ENCODE measurements at regions not wholly inside any gene's neighbourhood (a gene's known extent, or its start where the extent isn't known, plus 50 kb on each side); places are given as distances from the start of the nearest gene placed in this dataset.

DNA sequence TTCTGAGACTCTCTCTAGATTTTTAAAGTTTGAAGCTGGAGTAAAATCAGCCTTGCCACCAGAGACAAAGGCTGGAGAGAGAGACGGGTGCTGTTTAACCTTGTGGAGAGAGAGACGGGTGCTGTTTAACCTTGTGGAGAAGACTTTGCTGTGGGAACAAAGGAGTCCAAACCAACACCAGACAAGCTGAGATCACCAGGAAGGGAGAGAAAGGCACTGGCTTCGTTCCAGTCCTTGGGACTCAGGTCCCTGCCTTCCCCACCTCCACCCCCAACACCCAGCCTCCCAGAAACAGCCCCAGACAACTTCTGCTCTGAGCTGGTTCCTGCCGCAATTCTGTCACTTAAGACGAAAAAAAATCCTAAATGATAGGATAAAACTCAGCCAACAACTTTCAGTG, 1389.3 kb downstream of the AACS start:
- DNase-seq (ENCODE audit: low read depth), result no peak

GRCh38 chr12:126457776-126458175, 1392.5 kb downstream of the AACS start:
- DNase-seq (ENCODE audit: low read depth), result no peak

GRCh38 chr12:126464153-126464552, 1398.9 kb downstream of the AACS start:
- no peak for DNase-seq (ENCODE audit: low read depth)

DNA sequence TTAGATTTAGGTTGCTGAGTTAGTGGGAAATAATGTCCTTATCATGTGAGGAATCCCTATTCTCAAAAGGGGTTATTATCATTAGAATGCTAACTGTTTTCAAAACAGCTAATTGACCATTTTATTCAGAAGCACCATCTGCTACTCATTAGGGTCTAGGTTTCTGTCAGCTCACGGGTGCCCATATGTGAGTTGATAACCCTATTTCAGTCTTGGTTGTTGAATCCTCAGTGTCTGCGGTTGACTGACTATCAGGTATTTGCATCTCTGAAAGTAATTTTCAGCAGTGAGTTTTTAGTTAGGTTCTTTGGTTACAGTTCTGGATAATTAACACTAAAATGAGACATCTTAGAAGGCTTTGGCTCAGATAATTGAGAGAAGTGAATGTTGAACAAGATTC, 1404.0 kb downstream of the AACS start:
- no peak for DNase-seq (ENCODE audit: low read depth)

- no peak for DNase-seq (ENCODE audit: low read depth)
Observed at GRCh38 chr12:126474703-126475102, 1409.5 kb downstream of the AACS start.

DNA sequence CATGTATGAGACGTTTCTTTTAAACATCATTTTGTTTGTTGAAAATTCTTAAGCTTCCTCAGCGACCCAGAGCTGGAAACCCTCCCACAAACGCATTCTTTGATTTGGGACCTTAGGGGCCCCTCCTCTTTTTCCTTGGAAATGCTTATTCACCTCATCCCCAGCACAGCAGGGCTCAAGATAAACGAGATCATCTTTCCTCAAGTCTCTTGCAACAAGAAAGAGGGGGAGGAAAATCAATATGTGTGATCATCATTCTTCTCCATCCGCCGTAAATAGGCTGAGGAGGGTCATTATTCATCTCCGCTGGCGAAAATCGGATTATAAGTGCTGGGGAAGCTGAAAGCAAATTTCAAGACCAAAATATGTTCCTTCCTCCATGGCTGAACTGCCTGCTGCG, 1415.2 kb downstream of the AACS start:
- DNase-seq (ENCODE audit: low read depth), result no peak

GRCh38 chr12:126481688-126482087, 1416.5 kb downstream of the AACS start:
- DNase-seq (ENCODE audit: low read depth), result no peak

DNA sequence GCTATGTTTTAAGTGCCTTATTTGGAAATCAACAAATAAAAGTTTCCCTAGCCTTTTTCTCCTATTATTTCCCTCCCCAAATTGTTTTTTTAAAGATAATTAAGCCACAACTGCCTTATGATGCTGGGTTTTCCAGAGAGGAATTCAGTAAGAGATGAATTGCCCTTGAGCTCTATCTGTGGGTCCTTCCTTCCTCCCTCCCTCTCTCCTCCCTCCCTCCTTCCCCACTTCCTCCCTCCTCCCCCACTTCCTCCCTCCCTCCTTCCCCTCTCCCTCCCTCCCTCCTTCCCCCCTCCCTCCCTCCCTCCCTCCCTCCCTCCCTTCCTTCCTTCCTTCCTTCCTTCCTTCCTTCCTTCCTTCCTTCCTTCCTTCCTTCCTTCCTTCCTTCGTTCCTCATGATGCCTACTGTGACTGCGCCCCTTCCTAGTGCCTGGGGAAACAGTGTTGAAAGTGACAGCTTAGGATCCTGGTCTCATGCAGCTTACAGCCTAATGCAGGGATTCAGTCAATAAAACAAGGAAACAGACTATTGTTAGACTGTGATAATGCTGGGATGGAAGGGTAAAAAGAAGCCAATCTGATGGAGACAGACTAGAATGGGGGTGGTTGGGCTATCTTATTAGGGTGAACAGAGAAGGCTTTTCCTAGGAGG, 1417.1 kb downstream of the AACS start:
- DNase-seq (ENCODE audit: low read depth), result no peak

DNA sequence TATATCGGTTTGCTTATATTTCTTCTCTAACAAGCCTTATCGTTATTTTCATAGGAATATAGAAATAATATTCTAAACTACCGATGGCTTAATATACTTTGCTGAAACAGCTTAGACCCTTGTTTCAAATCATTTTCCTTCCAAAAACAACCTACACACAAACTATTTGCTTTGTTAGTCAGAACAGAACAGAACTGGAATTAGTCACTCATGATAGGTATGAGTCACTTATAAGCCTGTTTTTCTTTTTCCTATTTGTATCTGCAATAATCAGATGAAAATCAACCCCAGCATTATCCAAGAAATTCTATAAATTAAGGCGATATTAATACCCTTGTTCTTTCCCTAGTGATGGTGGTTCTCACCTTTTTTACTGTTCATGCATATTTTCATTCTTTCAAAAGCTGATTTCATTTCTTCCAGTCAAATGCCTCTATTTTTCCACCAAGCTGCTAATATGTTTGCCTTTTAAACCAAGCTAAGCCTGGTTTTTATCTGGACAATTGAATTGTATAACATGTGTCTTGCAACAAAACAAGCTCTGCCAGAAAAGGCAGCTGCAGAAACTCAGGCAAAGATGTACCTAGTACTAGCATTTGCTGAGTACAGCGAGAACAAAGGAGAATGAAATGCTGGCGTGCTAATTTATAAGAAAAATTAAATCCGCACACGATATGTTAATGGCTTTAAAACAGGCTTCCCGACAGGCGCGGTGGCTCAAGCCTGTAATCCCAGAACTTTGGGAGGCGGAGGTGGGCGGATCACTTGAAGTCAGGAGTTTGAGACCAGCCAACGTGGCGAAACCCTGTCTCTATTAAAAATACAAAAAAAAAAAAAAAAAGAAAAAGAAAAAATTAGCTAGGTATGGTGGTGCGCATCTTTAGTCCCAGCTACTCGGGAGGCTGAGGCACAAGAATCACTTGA, 1418.2 kb downstream of the AACS start:
- no peak for DNase-seq (ENCODE audit: low read depth)

DNA sequence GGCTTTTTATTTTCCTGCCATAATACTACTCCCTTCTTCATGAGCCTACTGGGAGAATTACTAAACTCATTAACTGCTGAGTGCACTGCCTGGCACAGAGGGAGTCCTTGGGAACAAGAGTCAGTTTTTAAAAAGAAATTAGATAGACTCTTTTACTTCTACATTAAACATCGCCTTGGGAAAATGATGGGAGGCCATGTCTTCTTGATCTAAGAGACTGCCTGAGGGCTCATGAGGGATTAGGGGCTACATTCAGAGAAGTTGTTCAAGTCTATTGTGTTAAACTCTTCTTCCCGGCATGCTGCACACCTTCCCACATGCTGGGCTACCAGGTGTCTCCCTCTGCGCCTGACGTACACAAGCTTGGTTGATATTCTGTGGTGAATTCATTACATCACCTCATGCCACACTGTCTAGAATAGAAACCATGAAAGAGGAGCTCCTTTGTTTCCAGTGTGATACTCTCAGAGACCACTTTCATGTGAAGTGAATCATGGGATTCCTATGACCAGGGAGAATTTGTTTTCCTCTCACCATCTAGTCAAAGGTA, 1422.3 kb downstream of the AACS start:
- DNase-seq (ENCODE audit: low read depth), result no peak

GRCh38 chr12:126488806-126489205, 1423.6 kb downstream of the AACS start:
- DNase-seq (ENCODE audit: low read depth), result no peak

GRCh38 chr12:126492181-126492580, 1426.9 kb downstream of the AACS start:
- no peak for DNase-seq (ENCODE audit: low read depth)

- DNase-seq (ENCODE audit: low read depth), result no peak
Observed at GRCh38 chr12:126493366-126494108, 1428.3 kb downstream of the AACS start.

DNA sequence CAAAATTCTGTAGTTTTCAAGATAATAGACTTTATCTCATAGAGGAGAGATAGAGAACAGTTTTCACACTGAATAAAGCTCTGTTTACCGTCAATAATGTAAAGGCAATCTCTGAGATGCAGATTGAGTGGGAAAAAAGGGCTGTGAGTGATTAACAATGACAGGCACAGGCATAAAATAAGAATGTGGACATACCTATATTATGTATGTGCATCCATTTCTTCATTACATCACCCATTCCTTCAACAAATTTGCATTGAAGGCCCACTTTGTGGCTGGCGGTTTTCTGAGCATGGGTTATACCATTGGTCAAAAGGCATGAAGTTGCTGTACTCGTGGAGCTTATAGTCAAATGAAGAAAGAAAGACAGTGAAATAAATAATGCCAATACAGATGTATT, 1431.0 kb downstream of the AACS start:
- no peak for DNase-seq (ENCODE audit: low read depth)

GRCh38 chr12:126506426-126507182, 1441.4 kb downstream of the AACS start:
- no peak for DNase-seq (ENCODE audit: low read depth)

- no peak for DNase-seq (ENCODE audit: low read depth)
Observed at GRCh38 chr12:126507231-126507630, 1442.0 kb downstream of the AACS start.

DNA sequence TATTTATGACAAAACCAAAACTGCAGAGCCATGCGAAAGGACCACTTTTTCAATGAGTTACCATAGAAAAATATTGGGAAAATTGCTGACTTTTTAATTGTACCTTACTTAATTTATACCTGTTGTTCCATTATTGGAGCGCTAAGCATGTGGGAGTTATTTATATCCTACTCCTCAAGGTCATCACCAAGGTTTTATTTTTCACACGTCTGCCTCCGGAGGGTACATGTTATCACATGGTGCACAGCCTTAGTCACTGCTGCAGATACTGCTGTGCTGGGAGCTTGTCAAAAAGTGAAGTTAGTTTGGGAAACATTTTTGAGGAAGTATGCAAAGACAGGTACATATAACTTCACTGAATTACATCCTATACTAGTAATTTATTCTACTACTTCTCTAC, 1444.3 kb downstream of the AACS start:
- no peak for DNase-seq (ENCODE audit: low read depth)

GRCh38 chr12:126510630-126511029, 1445.4 kb downstream of the AACS start:
- no peak for DNase-seq (ENCODE audit: low read depth)

DNA sequence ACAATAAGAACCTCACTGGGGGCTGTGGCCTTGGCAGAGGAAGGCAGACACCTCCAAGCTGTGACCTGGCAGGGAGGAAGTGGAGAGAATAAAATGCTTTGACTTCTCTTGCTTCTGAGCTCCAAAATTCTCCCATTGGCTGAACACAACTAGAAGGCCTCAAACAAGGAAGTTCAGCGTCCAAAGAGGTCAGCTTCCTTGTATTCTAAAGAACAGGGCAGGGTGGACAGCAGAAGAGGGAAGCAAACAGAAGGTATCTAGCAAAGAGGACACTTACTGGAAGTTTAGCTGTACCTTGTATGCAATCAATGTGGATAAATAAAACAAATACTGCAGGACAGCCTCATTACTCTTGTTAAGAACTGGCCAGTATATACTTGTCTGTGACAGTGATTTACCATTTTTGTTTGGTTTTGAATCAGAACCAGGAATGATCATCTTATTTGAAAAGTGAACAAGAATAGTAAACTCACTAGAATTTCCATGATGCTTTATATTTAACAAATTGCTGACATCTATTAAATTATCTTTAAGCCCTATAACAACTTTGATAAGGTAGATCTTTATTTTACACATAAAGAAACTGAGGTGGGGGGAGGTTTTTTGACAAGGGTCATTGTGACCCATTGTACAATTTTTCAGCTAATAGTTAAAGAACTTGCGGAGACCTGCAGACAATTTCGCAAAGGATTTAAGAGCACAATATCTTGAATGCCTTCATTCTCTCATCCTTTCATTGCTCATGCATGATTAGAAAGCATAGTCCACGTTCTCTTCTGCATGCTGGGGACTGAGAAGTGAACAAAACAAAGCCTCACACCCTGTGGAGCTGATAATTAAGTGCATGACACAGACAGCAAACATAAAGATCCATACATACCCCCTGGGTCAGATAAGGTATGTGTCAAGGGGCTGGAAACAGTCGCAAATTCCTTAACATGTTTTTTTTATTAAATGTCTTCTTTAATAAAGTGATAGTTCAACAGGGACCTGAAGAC, 1448.0 kb downstream of the AACS start:
- no peak for DNase-seq (ENCODE audit: low read depth)

DNA sequence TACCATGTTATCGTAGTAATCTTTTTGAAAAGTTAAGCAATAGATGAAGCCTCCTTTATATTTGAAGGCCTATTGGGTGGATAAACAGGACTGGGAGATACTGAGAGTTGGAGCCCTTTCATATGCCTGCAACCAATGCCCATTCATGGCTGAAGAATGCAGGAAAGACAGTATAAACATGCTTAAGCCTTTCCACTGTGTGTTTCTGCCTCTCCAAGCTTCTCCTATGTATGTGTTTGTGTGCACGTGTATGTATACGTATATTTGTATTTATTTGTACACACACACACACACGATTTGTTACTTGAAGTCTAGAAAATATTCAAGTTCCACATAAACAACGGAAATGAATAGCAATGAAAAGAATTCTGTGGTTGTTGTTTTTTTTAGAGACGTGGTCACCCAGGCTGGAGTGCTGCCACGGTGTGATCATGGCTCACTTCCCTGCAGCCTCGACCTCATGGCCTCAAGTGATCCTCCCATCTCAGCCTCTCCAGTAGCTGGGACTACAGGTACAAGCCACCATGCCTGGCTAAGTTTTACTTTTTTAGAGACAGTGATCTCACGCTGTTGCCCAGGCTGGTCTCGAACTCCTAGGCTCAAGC, 1453.5 kb downstream of the AACS start:
- DNase-seq (ENCODE audit: low read depth), result no peak
